SK-N-MC (cell line): ENCODE measurements at regions not wholly inside any gene's neighbourhood (a gene's known extent, or its start where the extent isn't known, plus 50 kb on each side); places are given as distances from the start of the nearest gene placed in this dataset.

Experiments used
- EZH2 ChIP-seq: fragments of 200-600 bp; sonication (generic); IDR thresholded peaks from one replicate; pipeline ENCODE4 v1.6.1; 2017; ENCODE audit warnings: antibody characterized with exemption
- FOXP2 ChIP-seq: optimal IDR thresholded peaks from 2 replicates; pipeline ENCODE3; 2011; ENCODE audit warnings: mild to moderate bottlenecking, moderate library complexity; ENCODE audit not compliant: insufficient read depth; ENCODE audit errors: extremely low read length, control extremely low read depth
- POLR2AphosphoS5 ChIP-seq: IDR thresholded peaks from 2 replicates; pipeline ENCODE4 v1.6.1; 2012; ENCODE audit warnings: mild to moderate bottlenecking, low read depth, low read length, borderline replicate concordance

- TF ChIP-seq EZH2 (no peak), POLR2AphosphoS5 (no peak), FOXP2 (no peak)
Observed at GRCh38 chr3:20552605-20553275, 366.7 kb upstream of the SGO1 start.
